HL-60 (cell line): ENCODE measurements at regions not wholly inside any gene's neighbourhood (a gene's known extent, or its start where the extent isn't known, plus 50 kb on each side); places are given as distances from the start of the nearest gene placed in this dataset.

ENCODE experiments used
- POLR2AphosphoS5 ChIP-seq: IDR thresholded peaks from 2 replicates; pipeline ENCODE4 v1.6.1; 2012; ENCODE audit warnings: low read depth
- TF ChIP-seq, protein P1 (sequence below): IDR thresholded peaks from one replicate; pipeline ENCODE4 v1.5.1; 2011; ENCODE audit warnings: low read length, control low read depth, inconsistent platforms; ENCODE audit not compliant: insufficient read depth

DNA sequence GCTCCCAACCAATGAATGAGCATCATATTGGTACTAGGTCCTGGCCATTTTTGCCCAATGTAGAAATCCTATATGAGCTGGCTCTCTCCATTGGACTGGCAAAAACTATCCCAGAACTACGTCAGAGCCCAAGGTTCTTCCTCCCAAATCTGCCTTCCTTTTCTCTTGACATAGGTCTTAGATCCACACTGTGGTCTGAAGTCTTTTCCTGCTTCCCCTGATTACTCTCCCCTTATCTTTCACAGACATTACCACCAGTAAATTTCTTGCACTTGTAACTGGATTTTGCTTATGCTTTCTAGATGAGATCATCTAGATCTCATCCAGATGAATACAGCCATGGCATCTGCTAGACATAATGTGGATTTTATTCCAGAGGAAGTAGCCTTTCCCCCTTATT lies 141.2 kb upstream of the GADL1 start:
- TF ChIP-seq, protein P1, sequence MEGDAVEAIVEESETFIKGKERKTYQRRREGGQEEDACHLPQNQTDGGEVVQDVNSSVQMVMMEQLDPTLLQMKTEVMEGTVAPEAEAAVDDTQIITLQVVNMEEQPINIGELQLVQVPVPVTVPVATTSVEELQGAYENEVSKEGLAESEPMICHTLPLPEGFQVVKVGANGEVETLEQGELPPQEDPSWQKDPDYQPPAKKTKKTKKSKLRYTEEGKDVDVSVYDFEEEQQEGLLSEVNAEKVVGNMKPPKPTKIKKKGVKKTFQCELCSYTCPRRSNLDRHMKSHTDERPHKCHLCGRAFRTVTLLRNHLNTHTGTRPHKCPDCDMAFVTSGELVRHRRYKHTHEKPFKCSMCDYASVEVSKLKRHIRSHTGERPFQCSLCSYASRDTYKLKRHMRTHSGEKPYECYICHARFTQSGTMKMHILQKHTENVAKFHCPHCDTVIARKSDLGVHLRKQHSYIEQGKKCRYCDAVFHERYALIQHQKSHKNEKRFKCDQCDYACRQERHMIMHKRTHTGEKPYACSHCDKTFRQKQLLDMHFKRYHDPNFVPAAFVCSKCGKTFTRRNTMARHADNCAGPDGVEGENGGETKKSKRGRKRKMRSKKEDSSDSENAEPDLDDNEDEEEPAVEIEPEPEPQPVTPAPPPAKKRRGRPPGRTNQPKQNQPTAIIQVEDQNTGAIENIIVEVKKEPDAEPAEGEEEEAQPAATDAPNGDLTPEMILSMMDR, result no peak
- TF ChIP-seq POLR2AphosphoS5, result no peak
